Right lobe of liver (tissue), 4 donors: ENCODE measurements at regions not wholly inside any gene's neighbourhood (a gene's known extent, or its start where the extent isn't known, plus 50 kb on each side); places are given as distances from the start of the nearest gene placed in this dataset.

Source experiments
- POLR2A ChIP-seq: fragments of 450-650 bp; IDR thresholded peaks from one replicate; pipeline ENCODE4 v1.6.1; 2017; ENCODE audit warnings: antibody characterized with exemption, mild to moderate bottlenecking
- TF ChIP-seq, protein P1 (sequence below), 4 donors: fragments of 200-600 bp in 3 of 4; fragments of 450-650 bp in 1 of 4; IDR thresholded peaks; one replicate each; pipeline versions ENCODE4 v1.5.1 to v1.8.0; 2016 to 2022; ENCODE audit warnings: antibody characterized with exemption in 4 of 4, mild to moderate bottlenecking in 2 of 4
- donor health status: DM: no; HTN: no; CAD: no.
- donor health status: DM: no; HTN: no; CAD: no.
- donor health status: DM: no; HTN: yes; CAD: no.

DNA sequence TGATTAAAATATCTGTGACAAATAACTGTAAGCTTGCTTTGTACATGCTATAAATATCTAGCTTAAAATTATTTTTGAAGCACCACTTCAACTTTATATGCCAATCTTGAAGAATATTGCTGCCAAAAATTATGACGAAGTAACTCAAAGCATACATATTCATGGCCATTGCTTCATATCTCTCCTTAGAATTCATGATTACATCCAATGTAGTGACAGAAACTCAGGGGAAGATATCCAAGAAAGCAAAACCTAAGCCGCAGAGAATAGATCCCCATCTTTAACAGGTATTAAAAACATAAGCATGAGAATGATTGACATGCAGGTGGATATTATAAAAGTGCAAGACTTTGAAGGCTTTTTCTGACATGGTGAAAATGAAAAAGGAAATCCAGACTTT is 100.8 kb upstream of the PLPPR1 start:
- TF ChIP-seq, protein P1, sequence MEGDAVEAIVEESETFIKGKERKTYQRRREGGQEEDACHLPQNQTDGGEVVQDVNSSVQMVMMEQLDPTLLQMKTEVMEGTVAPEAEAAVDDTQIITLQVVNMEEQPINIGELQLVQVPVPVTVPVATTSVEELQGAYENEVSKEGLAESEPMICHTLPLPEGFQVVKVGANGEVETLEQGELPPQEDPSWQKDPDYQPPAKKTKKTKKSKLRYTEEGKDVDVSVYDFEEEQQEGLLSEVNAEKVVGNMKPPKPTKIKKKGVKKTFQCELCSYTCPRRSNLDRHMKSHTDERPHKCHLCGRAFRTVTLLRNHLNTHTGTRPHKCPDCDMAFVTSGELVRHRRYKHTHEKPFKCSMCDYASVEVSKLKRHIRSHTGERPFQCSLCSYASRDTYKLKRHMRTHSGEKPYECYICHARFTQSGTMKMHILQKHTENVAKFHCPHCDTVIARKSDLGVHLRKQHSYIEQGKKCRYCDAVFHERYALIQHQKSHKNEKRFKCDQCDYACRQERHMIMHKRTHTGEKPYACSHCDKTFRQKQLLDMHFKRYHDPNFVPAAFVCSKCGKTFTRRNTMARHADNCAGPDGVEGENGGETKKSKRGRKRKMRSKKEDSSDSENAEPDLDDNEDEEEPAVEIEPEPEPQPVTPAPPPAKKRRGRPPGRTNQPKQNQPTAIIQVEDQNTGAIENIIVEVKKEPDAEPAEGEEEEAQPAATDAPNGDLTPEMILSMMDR (IDR thresholded peaks at IDR 0.05), result no peak
- TF ChIP-seq POLR2A, result no peak
